Activated naive CD4-positive, alpha-beta T cell treated with anti-CD3 and anti-CD28 coated beads, Interleukin-2, amount 50 U/mL, for 24 hours (primary cell): ENCODE measurements at regions not wholly inside any gene's neighbourhood (a gene's known extent, or its start where the extent isn't known, plus 50 kb on each side); places are given as distances from the start of the nearest gene placed in this dataset.
A peak's percentile ranks its signal among the peaks of the same experiment; 100 is the strongest.
"Not testable (repeated sequence)": the region's sequence is repeated elsewhere in the genome, so short reads cannot be mapped to it uniquely, and the experiment has no call there.

Experiments
- H3K27ac Mint-ChIP-seq: one replicate; pipeline ENCODE4 v1.8.0; 2021; ENCODE audit warnings: mild to moderate bottlenecking, mixed read lengths
- H3K27me3 Mint-ChIP-seq: one replicate; pipeline ENCODE4 v1.8.0; 2021; ENCODE audit warnings: mixed read lengths
- H3K36me3 Mint-ChIP-seq: one replicate; pipeline ENCODE4 v1.8.0; 2021; ENCODE audit warnings: mixed read lengths
- H3K4me1 Mint-ChIP-seq: one replicate; pipeline ENCODE4 v1.8.0; 2021; ENCODE audit warnings: mixed read lengths
- H3K4me3 Mint-ChIP-seq: one replicate; pipeline ENCODE4 v1.8.0; 2021; ENCODE audit warnings: mild to moderate bottlenecking, mixed read lengths
- H3K9me3 Mint-ChIP-seq: one replicate; pipeline ENCODE4 v1.8.0; 2021; ENCODE audit warnings: mixed read lengths

- Mint-ChIP-seq H3K27me3 (no peaks in the 10 kb centered on the region), H3K36me3 (no peaks in the 10 kb centered on the region), H3K4me3 (no peak overlapping the region), H3K4me1 (no peaks in the 10 kb centered on the region), H3K27ac (no peak overlapping the region), H3K9me3 (no peaks in the 10 kb centered on the region)
These were observed 54.0 kb downstream of the MAP10 start for GRCh38 chr1:232859216-232859615.

DNA sequence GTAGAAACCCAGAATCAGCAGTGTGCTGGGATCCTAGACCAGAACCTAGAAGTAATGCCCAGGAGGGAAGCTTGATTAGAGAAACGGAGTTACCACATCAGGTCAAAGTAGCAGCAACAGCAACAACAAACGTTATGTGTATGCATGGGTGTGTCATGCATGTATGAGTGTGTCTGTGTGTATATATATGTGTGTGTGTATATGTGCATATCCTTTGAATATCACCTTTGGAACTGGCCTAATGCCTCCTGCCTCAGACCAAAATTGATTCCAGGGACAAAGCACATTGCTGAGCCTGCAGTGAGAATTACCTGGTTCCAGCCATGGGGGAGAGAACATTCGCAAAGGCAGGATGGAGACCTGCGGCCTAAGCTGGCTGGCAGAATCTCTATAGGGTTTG, 55.9 kb downstream of the MAP10 start:
- Mint-ChIP-seq H3K9me3 (no peaks in the 10 kb centered on the region), H3K4me1 (no peaks in the 10 kb centered on the region), H3K27me3 (no peaks in the 10 kb centered on the region), H3K4me3 (no peak overlapping the region), H3K27ac (no peak overlapping the region), H3K36me3 (no peaks in the 10 kb centered on the region)

- Mint-ChIP-seq H3K27me3 (no peaks in the 10 kb centered on the region), H3K9me3 (no peaks in the 10 kb centered on the region), H3K4me1 (no peaks in the 10 kb centered on the region), H3K4me3 (no peak overlapping the region), H3K27ac (no peak overlapping the region), H3K36me3 (no peaks in the 10 kb centered on the region)
These were observed 58.5 kb downstream of the MAP10 start for GRCh38 chr1:232863544-232864275.

DNA sequence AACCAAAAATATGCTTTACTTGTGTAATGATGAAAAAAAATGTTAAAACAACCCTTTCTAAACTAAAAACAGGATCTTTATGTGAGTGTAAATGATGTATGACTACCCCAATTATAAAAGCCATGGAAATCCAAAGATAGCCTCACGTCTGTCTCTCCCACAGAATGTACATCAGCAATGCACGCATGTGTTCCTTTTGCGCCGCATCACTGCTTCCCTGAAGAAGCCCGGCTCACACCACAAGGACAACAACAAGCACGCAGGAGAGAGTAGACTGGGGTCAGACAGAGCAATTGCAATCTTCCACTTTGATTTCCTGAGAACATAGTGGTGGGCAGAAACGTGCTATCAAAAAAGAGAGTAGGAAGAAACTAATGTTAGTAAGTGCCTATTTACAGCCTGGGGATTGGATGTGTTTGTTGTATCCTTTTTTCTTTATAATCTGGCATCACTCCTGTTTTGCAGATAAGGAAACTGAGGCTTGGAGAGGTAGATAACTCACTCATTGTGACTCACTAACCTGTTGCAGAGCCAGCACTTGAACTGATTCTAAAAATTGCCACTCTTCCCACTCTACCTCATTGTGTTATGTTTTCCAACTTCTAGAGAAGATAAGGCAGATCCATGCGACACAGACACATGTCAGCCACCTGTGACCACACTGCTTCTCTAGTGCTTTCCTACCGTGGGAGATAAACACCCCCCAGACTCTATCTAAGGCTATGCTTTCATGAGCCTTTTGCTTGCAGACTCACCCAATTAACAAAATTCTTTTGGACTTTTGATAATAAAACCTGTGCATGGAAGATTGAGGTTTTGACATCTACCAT, 60.1 kb downstream of the MAP10 start:
- H3K27me3 Mint-ChIP-seq, result no peaks in the 10 kb centered on the region
- H3K27ac Mint-ChIP-seq, result no peak overlapping the region
- H3K36me3 Mint-ChIP-seq, result no peaks in the 10 kb centered on the region
- H3K4me1 Mint-ChIP-seq, result no peaks in the 10 kb centered on the region
- no peaks in the 10 kb centered on the region for H3K9me3 Mint-ChIP-seq
- H3K4me3 Mint-ChIP-seq, result no peak overlapping the region

GRCh38 chr1:232868793-232869491, 63.7 kb downstream of the MAP10 start:
- H3K4me3 Mint-ChIP-seq, result no peak overlapping the region
- H3K9me3 Mint-ChIP-seq, result no peaks in the 10 kb centered on the region
- H3K27ac Mint-ChIP-seq, result no peak overlapping the region
- no peaks in the 10 kb centered on the region for H3K27me3 Mint-ChIP-seq
- H3K4me1 Mint-ChIP-seq, result peaks cover 6% of the 10 kb centered on the region
- no peaks in the 10 kb centered on the region for H3K36me3 Mint-ChIP-seq

DNA sequence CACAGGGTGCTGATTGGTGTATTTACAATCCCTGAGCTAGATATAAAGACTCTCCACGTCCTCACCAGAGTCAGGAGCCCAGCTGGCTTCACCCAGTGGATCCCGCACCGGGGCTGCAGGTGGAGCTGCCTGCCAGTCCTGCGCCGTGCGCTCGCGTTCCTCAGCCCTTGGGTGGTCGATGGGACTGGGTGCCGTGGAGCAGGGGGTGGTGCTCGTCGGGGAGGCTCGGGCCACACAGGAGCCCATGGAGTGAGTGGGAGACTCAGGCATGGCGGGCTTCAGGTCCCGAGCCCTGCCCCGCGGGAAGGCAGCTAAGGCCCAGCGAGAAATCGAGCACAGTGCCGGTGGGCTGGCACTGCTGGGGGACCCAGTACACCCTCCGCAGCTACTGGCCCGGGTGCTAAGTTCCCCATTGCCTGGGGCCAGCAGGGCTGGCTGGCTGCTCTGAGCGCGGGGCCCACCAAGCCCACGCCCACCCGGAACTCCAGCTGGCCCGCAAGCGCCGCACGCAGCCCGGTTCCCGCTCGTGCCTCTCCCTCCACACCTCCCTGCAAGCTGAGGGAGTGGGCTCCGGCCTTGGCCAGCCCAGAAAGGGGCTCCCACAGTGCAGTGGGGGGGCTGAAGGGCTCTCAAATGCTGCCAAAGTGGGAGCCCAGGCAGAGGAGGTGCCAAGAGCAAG, 66.2 kb downstream of the MAP10 start:
- not testable (repeated sequence) for H3K9me3 Mint-ChIP-seq, H3K36me3 Mint-ChIP-seq, H3K4me1 Mint-ChIP-seq, H3K27me3 Mint-ChIP-seq, H3K27ac Mint-ChIP-seq
- H3K4me3 Mint-ChIP-seq, result peak overlapping the region; percentile 79

- H3K9me3 Mint-ChIP-seq, result no peaks in the 10 kb centered on the region
- H3K27ac Mint-ChIP-seq, result no peak overlapping the region
- peaks cover 6% of the 10 kb centered on the region for H3K4me1 Mint-ChIP-seq
- H3K4me3 Mint-ChIP-seq, result no peak overlapping the region
- no peaks in the 10 kb centered on the region for H3K36me3 Mint-ChIP-seq
- no peaks in the 10 kb centered on the region for H3K27me3 Mint-ChIP-seq
These were observed 67.1 kb downstream of the MAP10 start for GRCh38 chr1:232872284-232872683.

DNA sequence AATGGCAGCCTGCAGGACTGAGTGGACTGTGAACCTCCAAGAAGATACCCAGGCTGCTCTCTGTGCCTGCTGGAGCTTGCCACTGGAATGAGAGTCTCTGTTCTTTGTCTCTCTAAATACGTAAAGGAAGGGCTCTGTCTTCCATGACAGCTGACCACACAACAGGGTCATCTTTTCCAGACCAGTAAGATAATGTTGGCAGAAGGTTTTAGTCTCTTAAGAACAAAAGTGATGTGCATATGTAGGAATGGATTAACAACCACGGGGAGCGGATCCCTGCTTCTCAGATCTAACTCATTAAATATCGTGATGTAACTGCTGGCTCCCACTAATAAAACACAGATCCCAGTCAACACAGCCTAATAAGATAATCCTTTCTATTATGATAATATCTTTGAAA, 67.5 kb downstream of the MAP10 start:
- H3K27ac Mint-ChIP-seq, result no peak overlapping the region
- no peaks in the 10 kb centered on the region for H3K27me3 Mint-ChIP-seq
- H3K36me3 Mint-ChIP-seq, result no peaks in the 10 kb centered on the region
- peaks cover 7% of the 10 kb centered on the region for H3K4me1 Mint-ChIP-seq
- no peak overlapping the region for H3K4me3 Mint-ChIP-seq
- no peaks in the 10 kb centered on the region for H3K9me3 Mint-ChIP-seq

GRCh38 chr1:232873412-232873811, 68.2 kb downstream of the MAP10 start:
- Mint-ChIP-seq H3K9me3 (no peaks in the 10 kb centered on the region), H3K27me3 (no peaks in the 10 kb centered on the region), H3K4me3 (no peak overlapping the region), H3K4me1 (peaks cover 11% of the 10 kb centered on the region), H3K36me3 (no peaks in the 10 kb centered on the region), H3K27ac (no peak overlapping the region)

- Mint-ChIP-seq H3K27ac (no peak overlapping the region), H3K36me3 (no peaks in the 10 kb centered on the region), H3K4me1 (peaks cover 11% of the 10 kb centered on the region), H3K27me3 (no peaks in the 10 kb centered on the region), H3K9me3 (no peaks in the 10 kb centered on the region), H3K4me3 (no peak overlapping the region)
These were observed 68.7 kb downstream of the MAP10 start for GRCh38 chr1:232873931-232874330.

GRCh38 chr1:232875536-232875935, 70.3 kb downstream of the MAP10 start:
- no peaks in the 10 kb centered on the region for H3K27me3 Mint-ChIP-seq
- H3K9me3 Mint-ChIP-seq, result no peaks in the 10 kb centered on the region
- no peaks in the 10 kb centered on the region for H3K36me3 Mint-ChIP-seq
- peaks cover 9% of the 10 kb centered on the region for H3K4me1 Mint-ChIP-seq
- no peak overlapping the region for H3K27ac Mint-ChIP-seq
- no peak overlapping the region for H3K4me3 Mint-ChIP-seq

DNA sequence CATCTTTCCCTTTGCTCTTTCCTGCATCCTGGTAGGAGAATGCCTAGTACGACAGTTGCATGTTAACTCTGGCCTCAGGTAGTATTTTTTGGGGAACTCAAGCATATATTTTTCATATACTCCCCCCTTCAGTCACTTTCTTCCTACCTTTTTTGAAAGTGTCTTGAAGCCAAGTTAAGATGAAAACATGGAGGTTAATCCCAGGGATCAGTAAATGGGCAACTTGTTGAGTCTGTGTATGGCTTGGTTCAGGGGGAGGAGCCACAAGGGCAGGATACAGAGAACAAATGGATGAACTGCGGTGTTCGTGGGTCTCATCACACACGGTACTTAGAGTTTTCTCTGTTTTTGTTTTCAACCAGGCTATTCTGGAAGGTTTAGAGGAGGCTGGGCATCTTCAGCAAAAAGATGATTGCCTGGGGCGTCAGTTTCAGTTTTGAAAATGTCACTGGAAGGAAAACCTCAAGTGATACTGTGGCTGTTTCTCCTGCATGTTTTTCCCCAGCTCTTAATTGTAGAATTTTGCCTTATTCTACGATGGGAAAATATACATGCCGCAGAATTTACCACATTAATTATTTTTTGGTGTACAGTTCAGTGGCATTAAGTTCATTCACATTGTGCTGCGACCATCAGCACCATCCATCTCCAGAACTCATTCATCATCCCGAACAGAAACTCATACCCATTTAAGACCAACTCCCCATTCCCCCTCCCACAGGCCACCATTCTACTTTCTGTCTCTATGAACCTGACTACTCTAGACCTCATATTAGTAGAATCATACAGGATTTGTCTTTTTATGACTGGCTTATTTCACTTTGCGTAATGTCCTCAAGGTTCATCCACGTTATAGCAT, 71.5 kb downstream of the MAP10 start:
- H3K9me3 Mint-ChIP-seq, result no peaks in the 10 kb centered on the region

DNA sequence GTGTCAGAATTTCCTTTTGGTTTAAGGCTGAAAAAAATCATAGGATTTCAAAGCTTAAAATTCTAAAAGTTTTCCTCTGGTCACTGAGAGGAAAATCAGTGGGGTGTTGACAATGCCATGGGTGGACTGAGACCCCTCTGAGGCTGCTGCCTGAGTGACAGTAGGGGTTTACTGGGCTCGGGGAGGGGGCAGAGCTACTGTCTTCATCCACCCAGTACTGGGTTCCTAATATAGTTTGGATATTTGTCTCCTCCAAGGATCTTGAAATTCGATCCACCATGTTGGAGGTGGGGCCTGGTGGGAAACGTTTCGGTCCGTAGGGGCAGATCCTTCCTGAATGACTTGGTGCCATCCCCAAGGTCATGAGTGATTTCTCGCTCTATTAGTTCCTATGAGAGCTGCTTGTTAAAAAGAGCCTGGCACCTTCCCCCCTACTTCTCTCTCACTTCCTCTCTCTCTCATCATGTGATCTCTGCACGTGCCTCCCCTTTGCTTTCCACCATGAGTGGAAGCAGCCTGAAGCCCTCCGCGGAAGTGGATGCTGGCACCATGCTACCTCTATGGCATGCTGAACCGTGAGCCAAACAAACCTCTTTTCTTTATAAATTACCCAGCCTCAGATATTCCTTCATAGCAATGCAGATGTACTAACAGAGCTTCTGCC, 72.3 kb downstream of the MAP10 start:
- Mint-ChIP-seq H3K27me3 (no peaks in the 10 kb centered on the region), H3K9me3 (no peaks in the 10 kb centered on the region), H3K36me3 (no peaks in the 10 kb centered on the region), H3K27ac (no peak overlapping the region), H3K4me1 (peaks cover 5% of the 10 kb centered on the region), H3K4me3 (no peak overlapping the region)

More for the DNA sequence above, 71.5 kb downstream of the MAP10 start:
- Mint-ChIP-seq H3K27me3 (no peaks in the 10 kb centered on the region), H3K4me3 (no peak overlapping the region), H3K4me1 (peaks cover 5% of the 10 kb centered on the region), H3K36me3 (no peaks in the 10 kb centered on the region), H3K27ac (no peak overlapping the region)

- peaks cover 5% of the 10 kb centered on the region for H3K4me1 Mint-ChIP-seq
- H3K9me3 Mint-ChIP-seq, result no peaks in the 10 kb centered on the region
- H3K27ac Mint-ChIP-seq, result no peak overlapping the region
- no peak overlapping the region for H3K4me3 Mint-ChIP-seq
- no peaks in the 10 kb centered on the region for H3K27me3 Mint-ChIP-seq
- H3K36me3 Mint-ChIP-seq, result no peaks in the 10 kb centered on the region
These were observed 72.3 kb upstream of the NTPCR start for GRCh38 chr1:232878086-232878485.
